ENCODE measurements at regions not wholly inside any gene's neighbourhood (a gene's known extent, or its start where the extent isn't known, plus 50 kb on each side); places are given as distances from the start of the nearest gene placed in this dataset.

DNA sequence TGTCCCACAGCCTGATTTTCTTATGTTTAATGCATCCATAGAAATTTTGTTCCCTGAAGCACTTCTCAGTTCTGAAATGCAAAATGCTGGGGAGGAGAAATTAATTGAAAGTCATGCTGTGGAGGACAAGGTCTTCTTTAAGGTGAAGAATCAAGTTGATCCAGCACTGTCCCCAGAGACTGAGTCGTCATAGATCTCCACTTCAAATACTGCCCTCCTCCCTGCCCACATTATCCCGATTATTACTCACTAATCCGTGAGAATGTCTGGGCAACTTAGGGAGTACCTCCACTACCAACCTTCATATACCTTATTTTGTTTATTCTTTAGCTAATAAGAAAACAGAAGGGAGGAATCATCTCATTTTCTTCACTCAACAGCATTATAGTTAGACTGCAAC, 70.0 kb upstream of the FMN2 start (continued):
- TF ChIP-seq, protein P1, sequence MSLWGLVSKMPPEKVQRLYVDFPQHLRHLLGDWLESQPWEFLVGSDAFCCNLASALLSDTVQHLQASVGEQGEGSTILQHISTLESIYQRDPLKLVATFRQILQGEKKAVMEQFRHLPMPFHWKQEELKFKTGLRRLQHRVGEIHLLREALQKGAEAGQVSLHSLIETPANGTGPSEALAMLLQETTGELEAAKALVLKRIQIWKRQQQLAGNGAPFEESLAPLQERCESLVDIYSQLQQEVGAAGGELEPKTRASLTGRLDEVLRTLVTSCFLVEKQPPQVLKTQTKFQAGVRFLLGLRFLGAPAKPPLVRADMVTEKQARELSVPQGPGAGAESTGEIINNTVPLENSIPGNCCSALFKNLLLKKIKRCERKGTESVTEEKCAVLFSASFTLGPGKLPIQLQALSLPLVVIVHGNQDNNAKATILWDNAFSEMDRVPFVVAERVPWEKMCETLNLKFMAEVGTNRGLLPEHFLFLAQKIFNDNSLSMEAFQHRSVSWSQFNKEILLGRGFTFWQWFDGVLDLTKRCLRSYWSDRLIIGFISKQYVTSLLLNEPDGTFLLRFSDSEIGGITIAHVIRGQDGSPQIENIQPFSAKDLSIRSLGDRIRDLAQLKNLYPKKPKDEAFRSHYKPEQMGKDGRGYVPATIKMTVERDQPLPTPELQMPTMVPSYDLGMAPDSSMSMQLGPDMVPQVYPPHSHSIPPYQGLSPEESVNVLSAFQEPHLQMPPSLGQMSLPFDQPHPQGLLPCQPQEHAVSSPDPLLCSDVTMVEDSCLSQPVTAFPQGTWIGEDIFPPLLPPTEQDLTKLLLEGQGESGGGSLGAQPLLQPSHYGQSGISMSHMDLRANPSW (CRISPR knock-in tag; IDR thresholded peaks at IDR 0.05), result no peak
- no peak for TF ChIP-seq ZNF551 (CRISPR knock-in tag; IDR thresholded peaks at IDR 0.05)

DNA sequence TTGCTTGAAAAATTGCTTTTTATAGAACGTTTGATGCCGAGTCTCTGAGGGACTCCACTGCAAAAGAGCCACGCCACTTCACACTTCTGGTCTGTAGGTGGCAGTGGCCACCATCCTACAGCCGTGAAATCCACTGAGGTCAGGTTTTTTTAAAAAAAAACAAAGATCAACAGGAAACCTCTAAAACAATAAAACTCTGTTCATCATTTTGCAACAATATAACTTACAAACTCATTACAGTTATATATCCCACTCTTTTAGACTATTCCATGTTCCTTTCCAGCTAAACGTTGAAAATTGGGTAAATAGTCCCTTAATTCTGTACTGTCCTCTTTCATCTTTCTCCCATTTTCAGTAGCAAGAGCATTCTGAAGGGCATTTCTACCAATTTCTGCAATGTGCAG, 64.6 kb upstream of the FMN2 start:
- in situ Hi-C loops (cut with MboI) (no loop called here), intact Hi-C loops (cut with micrococcal nuclease) (loop anchor here (1.0 kb wide), 1 partner anchor 162 kb away; no protein-coding TSS in a partner anchor)
- Histone ChIP-seq H3K27ac (ENCODE audit: extremely low read depth, low read depth, low read length) (no peak overlapping the region), H3K79me2 (ENCODE audit: control insufficient read depth, insufficient read depth, low read length) (no peaks in the 10 kb centered on the region), H3K27me3 (ENCODE audit: control insufficient read depth in 2 of 2, insufficient read depth in 2 of 2, low read length in 2 of 2) (no peaks in the 10 kb centered on the region), H3K4me2 (ENCODE audit: insufficient read depth, low read length) (no peak overlapping the region), H3K4me3 (no peak overlapping the region), H3K9me3 (replicated peaks; ENCODE audit: control insufficient read depth, insufficient read depth, low read depth, low read length) (no peaks in the 10 kb centered on the region), H2AFZ (ENCODE audit: low read depth, low read length) (no peak overlapping the region), H3K9ac (ENCODE audit: insufficient read depth in 1 of 2, low read depth in 2 of 2, low read length in 2 of 2) (no peak overlapping the region), H4K20me1 (replicated peaks; ENCODE audit: control insufficient read depth, insufficient read depth, low read length) (no peaks in the 10 kb centered on the region), H3K9me1 (ENCODE audit: control insufficient read depth, insufficient read depth, low read length) (no peaks in the 10 kb centered on the region), H3K36me3 (ENCODE audit: control insufficient read depth, insufficient read depth, low read length) (no peaks in the 10 kb centered on the region), H3K4me1 (replicated peaks in 1 of 2; ENCODE audit: control insufficient read depth in 2 of 2, insufficient read depth in 2 of 2, low read length in 2 of 2) (no peaks in the 10 kb centered on the region)
- ChIA-PET CTCF (ENCODE audit: low intra/inter-chr PET ratio) (interaction anchor here (0.7 to 1.4 kb wide), 2 partner anchors 123 to 162 kb away, joined by 3 to 4 read pairs; no protein-coding TSS in a partner anchor), POLR2A (no interaction called here)
- no TSS peak for BruUV-seq (replicated peaks)
- no peak for TF ChIP-seq GABPB2 (CRISPR knock-in tag; conservative IDR thresholded peaks at IDR 0.05)
- peak; percentile 31 to 49 for TF ChIP-seq RAD21 (CRISPR knock-in tag; conservative IDR thresholded peaks at IDR 0.05 in 1 of 2, IDR thresholded peaks at IDR 0.05 in 1 of 2)
- TF ChIP-seq, protein P2, sequence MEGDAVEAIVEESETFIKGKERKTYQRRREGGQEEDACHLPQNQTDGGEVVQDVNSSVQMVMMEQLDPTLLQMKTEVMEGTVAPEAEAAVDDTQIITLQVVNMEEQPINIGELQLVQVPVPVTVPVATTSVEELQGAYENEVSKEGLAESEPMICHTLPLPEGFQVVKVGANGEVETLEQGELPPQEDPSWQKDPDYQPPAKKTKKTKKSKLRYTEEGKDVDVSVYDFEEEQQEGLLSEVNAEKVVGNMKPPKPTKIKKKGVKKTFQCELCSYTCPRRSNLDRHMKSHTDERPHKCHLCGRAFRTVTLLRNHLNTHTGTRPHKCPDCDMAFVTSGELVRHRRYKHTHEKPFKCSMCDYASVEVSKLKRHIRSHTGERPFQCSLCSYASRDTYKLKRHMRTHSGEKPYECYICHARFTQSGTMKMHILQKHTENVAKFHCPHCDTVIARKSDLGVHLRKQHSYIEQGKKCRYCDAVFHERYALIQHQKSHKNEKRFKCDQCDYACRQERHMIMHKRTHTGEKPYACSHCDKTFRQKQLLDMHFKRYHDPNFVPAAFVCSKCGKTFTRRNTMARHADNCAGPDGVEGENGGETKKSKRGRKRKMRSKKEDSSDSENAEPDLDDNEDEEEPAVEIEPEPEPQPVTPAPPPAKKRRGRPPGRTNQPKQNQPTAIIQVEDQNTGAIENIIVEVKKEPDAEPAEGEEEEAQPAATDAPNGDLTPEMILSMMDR (IDR thresholded peaks at IDR 0.05 in 2 of 3, conservative IDR thresholded peaks at IDR 0.05 in 1 of 3; ENCODE audit: insufficient read depth in 2 of 3, low read depth in 1 of 3, low read length in 3 of 3), result peak; percentile 48 to 68 (median 66)
- TF ChIP-seq ZNF384 (IDR thresholded peaks at IDR 0.05; ENCODE audit: low read depth, low read length), result peak; percentile 89
- no peak for TF ChIP-seq IRF2 (CRISPR knock-in tag; IDR thresholded peaks at IDR 0.05)
- TF ChIP-seq U2AF1 (optimal IDR thresholded peaks at IDR 0.05; ENCODE audit: low read depth, low read length), result no peak
- TF ChIP-seq CBFB (CRISPR knock-in tag; IDR thresholded peaks at IDR 0.05), result no peak
- no peak for TF ChIP-seq ZSCAN32 (CRISPR knock-in tag; IDR thresholded peaks at IDR 0.05)
- TF ChIP-seq PRMT5 (CRISPR knock-in tag; IDR thresholded peaks at IDR 0.05), result no peak
- TF ChIP-seq ZNF766 (CRISPR knock-in tag; conservative IDR thresholded peaks at IDR 0.05), result peak; percentile 86
- TF ChIP-seq, protein P3, sequence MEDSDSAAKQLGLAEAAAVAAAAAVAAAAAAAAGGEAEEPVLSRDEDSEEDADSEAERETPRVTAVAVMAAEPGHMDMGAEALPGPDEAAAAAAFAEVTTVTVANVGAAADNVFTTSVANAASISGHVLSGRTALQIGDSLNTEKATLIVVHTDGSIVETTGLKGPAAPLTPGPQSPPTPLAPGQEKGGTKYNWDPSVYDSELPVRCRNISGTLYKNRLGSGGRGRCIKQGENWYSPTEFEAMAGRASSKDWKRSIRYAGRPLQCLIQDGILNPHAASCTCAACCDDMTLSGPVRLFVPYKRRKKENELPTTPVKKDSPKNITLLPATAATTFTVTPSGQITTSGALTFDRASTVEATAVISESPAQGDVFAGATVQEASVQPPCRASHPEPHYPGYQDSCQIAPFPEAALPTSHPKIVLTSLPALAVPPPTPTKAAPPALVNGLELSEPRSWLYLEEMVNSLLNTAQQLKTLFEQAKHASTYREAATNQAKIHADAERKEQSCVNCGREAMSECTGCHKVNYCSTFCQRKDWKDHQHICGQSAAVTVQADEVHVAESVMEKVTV (CRISPR knock-in tag; IDR thresholded peaks at IDR 0.05), result 0 out of 2 replicates have a peak, but pooled peaks have one; percentile 29
- TF ChIP-seq HDAC1 (IDR thresholded peaks at IDR 0.05), result no peak
- DNase-seq (ENCODE audit: extremely low read depth in 1 of 4, low spot score in 3 of 4) (peak; percentile 32 to 42 (median 39)), FAIRE-seq (peak; percentile 67), ATAC-seq (peak; percentile 73)
- WGBS (ENCODE audit: insufficient coverage, low coverage, missing lambda C conversion rate), result 0% methylated on average over 5 of the region's 5 CpGs

Data from K562 (cell line).